Heart left ventricle (tissue), 13 donors: ENCODE measurements at regions not wholly inside any gene's neighbourhood (a gene's known extent, or its start where the extent isn't known, plus 50 kb on each side); places are given as distances from the start of the nearest gene placed in this dataset.

Experiments used
- POLR2A ChIP-seq, 2 donors: fragments of 450-650 bp; IDR thresholded peaks; one replicate each; pipeline ENCODE4 v1.6.1; 2017; ENCODE audit warnings: antibody characterized with exemption in 2 of 2, mild to moderate bottlenecking in 2 of 2, moderate library complexity in 2 of 2
- TF ChIP-seq, protein P1 (sequence below), 12 donors: fragments of 200-600 bp; sonication (generic) in 4 of 12; IDR thresholded peaks; one replicate each; pipeline versions ENCODE4 v1.5.0 to v1.8.0; 2018 to 2022; ENCODE audit warnings: antibody characterized with exemption in 12 of 12, mild to moderate bottlenecking in 5 of 12
- donor health status: ischemic (EF 13 %, LVEDD 7.1; RV severe dilation, severe dysfunction).
- donor health status: DM: no; HTN: yes; CAD: no.
- donor health status: DM: no; HTN: no; CAD: no.
- donor health status: ischemic (EF 25% LVEDD 6.9; RV normal size, moderate dysfunction).
- donor health status: ischemic (EF 25% LVEDD 5.7; RV mildly dilated, moderate dysfunction).
- donor health status: ischemic (EF 35%, LVEDD 5.7; RV mildly dilated, moderate dysfunction).
- donor health status: nonischemic (EF 11% LVEDD 7.7; RV severe dilation, severe dysfunction).
- donor health status: DM: yes; HTN: yes; CAD: no.
- donor health status: PGD.
- donor health status: ischemic (EF 29% LVEDD 5.4; RV normal size, mild dysfunction).
- donor health status: nonischemic (EF 23%, LVEDD 6.1; RV moderate dilation, normal function).

DNA sequence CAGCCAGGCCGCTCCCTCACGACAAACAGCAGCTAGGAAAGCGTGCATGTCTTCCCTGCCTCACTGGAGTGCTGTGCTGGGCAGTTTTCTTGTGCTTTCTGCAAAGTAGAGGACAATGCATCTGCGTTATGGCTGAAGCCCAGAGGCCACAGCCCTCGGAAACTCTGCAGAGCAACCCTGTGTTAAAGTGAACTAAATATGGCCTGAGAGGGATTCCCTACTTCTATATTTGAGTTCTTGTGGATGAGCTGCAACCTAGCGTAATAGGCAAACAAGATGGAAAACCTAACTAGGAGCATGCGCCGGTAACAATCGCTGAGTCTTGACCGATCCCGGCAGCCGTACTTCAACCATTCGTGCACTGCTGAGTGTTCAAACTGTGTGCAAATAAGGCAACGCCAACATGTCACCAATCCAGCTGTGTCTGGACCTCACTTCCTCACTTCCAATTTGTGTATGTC lies 471.9 kb upstream of the HS6ST1 start:
- TF ChIP-seq, protein P1, sequence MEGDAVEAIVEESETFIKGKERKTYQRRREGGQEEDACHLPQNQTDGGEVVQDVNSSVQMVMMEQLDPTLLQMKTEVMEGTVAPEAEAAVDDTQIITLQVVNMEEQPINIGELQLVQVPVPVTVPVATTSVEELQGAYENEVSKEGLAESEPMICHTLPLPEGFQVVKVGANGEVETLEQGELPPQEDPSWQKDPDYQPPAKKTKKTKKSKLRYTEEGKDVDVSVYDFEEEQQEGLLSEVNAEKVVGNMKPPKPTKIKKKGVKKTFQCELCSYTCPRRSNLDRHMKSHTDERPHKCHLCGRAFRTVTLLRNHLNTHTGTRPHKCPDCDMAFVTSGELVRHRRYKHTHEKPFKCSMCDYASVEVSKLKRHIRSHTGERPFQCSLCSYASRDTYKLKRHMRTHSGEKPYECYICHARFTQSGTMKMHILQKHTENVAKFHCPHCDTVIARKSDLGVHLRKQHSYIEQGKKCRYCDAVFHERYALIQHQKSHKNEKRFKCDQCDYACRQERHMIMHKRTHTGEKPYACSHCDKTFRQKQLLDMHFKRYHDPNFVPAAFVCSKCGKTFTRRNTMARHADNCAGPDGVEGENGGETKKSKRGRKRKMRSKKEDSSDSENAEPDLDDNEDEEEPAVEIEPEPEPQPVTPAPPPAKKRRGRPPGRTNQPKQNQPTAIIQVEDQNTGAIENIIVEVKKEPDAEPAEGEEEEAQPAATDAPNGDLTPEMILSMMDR (IDR thresholded peaks at IDR 0.05): no peak
- TF ChIP-seq POLR2A (IDR thresholded peaks at IDR 0.05): no peak
